Muscle of arm (tissue), 1 donor: ENCODE measurements at regions not wholly inside any gene's neighbourhood (a gene's known extent, or its start where the extent isn't known, plus 50 kb on each side); places are given as distances from the start of the nearest gene placed in this dataset.

Source experiments
- DNase-seq: peaks from one replicate; pipeline ENCODE4 v3.0.0-alpha.2; 2013

DNA sequence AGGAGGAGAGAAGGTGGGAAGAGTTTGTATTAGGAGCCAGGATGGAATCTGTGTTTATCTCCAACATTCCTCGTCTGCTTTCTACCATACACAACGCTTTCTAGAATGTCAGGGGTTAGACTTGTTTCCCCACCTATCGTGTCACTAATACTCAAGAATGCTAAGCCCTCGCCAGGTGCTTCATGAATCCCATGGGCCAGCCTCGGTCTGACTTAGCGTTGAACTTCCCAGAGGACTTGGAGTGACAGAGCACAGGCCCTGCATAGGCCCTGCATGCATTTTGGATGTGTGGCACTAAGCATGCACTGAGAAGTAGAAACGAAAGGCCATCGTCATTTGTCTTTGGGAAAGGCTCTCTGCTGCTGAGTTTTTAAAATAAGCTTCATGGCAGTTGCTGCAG lies 328.7 kb downstream of the NSG2 start:
- no peak for DNase-seq

DNA sequence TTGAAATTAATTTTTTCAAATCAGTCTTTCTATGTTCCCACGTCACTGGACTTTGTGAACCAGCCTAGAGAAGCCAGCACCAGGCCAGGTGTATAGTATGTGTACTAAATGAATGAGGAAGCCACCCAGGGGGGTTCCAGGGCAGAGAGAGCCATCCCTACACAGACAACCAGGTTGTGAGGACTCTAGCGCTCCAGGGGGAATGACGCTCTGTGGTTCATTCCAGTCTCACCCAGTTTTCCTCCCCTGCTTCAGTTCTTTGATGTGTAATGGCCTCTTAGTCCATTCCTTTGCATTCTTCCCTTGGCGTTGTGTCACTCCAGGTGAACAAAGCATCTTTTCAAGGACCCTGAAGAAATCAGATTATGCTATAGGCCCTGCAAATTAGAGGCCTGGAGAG lies 330.6 kb downstream of the NSG2 start:
- DNase-seq, result no peak

- DNase-seq, result no peak
Measured at GRCh38 chr5:174376726-174377373, 331.3 kb downstream of the NSG2 start.

GRCh38 chr5:174378121-174378874 lies 332.8 kb downstream of the NSG2 start:
- DNase-seq, result no peak

GRCh38 chr5:174380311-174380710 lies 334.8 kb downstream of the NSG2 start:
- no peak for DNase-seq

DNA sequence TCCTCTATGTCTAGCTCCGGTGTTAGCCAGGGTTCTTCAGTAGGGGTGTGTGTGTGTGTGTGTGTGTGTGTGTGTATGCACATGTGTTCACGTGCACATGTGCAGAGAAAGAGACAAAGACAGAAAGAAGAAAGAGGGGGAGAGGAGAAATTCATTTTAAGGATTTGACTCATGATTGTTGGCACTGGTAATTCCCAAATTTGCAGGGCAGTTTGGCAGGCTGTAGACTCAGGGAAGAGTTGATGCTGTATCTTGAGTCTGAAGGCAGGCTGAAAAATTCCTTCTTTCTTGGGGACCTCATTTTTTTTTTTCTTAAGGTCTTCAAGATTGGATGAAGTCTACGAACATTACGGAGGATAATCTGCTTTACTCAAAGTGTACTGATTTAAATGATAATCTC lies 335.7 kb downstream of the NSG2 start:
- no peak for DNase-seq

DNA sequence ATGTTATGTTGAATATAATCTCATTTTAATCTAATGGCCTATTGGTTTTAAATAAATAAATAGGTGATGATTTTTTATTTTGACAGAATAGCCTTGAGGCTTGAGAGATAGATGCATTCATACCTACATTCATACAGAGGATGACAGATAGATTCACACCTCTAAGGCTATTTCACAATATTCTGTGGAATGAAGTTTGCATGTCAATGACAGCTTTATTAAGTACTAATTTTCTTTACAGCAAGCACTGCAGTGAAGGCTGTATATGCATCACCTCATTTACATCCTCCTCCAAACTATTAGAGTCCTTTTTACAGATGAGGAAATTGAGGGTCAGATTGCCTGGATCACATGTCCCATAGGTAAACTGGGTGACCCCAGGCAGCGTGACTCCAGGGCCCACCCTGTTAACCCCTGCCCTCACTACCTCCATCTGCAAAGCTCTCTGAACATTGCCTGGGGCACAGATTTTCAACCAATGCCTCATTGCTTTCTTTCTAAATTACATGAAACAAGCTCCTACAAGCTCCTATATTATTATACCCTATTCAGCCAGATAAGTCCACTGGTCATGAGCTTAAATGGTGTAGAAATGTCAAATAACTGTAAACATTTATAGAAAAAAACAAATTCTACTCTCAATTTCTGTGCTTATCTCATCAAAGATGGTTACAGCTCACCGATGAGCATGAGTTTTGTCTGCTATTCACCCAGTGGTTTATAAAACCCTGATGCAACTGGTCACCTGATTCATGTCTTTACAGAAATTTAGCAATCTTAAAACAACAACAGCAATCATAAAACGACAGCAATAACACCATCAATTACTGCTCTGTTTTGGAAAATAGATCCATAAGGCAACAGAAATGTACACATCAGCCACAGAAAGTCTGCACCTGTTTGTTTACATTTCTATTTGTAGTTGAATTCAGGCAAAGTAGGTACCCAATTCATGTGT lies 338.0 kb downstream of the NSG2 start:
- DNase-seq, result no peak

GRCh38 chr5:174384509-174384947 lies 339.0 kb downstream of the NSG2 start:
- peak; percentile 17 for DNase-seq

DNA sequence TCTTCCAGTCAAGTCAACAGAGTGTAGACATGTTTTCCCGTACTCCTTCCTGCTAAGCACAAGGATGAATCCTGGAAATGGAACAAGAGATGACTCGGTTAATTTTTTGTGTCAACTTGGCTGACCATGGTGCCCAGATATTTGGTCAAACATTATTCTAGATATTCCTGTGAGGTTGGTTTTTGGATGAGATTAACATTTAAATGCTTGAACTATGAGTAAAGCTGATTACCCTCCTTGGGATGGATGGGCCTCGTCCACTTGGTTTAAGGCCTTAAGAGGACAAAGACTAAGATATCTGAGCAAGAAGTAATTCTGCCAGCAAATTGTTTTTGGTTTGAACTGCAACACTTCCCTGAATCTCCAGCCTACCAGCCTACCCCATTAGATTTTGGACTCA lies 338.1 kb upstream of the MSX2 start:
- no peak for DNase-seq

- no peak for DNase-seq
Measured at GRCh38 chr5:174386846-174387245, 337.5 kb upstream of the MSX2 start.

GRCh38 chr5:174387448-174387847 lies 336.9 kb upstream of the MSX2 start:
- DNase-seq, result no peak

DNA sequence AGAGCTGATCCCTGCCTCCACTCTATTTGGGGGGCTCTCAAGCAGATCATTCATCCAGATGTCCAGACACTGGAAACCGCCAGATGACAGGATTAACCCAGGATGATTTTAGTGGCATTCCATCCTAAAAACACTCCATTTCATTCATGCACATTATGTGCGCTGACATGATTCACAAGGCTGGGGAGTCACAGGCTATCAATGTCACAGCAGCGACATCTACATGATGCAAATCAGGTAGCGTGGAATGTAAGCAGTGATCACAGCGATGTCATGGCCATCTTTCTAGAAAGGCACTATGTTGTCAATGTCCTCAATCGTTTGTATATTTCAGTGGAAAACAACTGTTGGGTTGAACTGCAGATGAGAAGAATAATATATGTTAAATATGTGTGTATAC lies 331.5 kb upstream of the MSX2 start:
- no peak for DNase-seq

DNA sequence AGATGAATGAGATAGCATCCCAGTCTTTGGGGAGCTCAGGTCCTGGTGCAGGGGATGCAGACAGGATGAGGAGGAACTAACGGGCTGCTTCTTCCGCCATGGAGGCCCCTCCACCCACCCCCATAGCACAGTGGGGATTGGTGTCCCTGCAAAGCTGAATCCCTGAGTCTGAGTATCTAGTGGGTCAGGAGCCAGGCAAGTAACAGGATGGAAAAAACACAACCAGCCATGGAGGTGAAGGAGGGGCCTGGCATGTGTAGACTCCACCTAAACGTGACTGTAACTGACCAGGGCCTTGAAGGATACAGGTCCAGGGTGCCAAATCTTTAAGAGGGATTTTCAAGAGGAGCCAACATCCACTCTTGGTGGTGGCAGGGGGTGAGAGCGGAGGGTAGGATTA lies 327.8 kb upstream of the MSX2 start:
- no peak for DNase-seq

- no peak for DNase-seq
Measured at GRCh38 chr5:174397206-174397605, 327.2 kb upstream of the MSX2 start.

DNA sequence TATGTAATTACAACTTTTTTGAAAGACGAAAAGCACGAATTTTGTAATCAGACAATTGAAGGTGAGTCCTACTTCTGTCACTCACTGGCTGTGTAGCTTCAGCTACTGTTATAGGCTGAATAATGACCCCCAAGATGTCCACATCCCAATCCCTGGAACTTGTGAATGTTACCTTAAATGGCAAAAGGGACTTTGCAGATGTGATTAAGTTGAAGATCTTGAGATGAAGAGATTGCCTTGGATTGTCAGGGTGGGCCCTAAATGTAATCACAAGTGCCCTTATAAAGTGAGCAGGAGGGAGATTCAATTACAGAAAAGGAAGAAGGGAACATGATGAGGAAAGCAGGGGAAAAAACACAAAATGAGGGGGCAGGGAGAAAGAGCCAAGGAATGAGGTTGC lies 326.2 kb upstream of the MSX2 start:
- no peak for DNase-seq

- DNase-seq, result no peak
Measured at GRCh38 chr5:174399411-174399810, 325.0 kb upstream of the MSX2 start.

- no peak for DNase-seq
Measured at GRCh38 chr5:174400461-174400860, 323.9 kb upstream of the MSX2 start.

DNA sequence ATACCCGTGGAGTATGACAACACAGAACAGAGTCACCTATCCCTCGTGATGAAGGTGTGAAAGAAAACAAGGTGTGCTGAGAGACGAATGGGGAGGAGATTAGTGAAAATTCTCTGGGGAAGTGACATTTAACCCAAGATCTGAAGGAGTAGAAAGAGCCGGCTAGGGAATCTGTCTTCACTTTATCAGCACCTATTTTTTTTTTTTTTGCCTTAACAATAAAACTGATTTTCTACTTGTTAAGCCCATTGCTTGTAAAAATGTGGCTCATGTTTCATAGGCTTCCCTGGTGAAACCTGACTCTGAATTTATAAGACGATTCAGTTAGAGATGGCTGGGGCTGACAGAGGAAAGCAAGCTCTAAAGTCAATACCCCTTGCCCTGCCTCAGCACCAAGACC lies 322.6 kb upstream of the MSX2 start:
- DNase-seq, result no peak

DNA sequence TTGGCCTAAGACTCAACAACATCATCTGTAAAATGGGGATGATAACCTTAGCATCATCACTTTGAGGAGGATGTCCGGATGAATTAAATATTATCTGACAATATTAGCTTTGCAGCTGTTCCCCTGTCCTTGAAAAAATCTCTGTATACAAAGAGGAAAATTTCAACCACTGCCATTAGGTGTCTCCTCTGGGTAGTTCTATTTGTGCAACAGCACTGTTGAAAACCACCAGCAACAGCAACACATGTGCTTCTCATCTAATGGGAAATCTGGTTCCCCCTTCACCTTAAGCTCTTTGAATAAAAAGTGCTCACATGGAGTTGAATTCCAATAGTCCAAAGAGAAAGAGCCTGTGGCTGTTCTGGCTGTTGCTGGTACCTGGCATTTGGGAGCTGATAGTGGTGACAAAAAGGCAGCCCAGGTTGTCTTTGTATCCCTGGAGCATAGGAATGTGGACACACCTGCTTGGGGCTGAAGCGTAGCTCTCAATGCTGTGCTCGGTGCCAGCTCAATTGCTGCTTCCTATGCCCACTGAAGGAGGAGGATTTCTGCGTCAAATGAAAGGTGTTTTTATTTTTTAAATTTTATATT lies 322.1 kb upstream of the MSX2 start:
- no peak for DNase-seq

GRCh38 chr5:174404848-174405247 lies 319.5 kb upstream of the MSX2 start:
- DNase-seq, result no peak

GRCh38 chr5:174409070-174409469 lies 315.3 kb upstream of the MSX2 start:
- no peak for DNase-seq

GRCh38 chr5:174409971-174410370 lies 314.4 kb upstream of the MSX2 start:
- DNase-seq, result no peak
